ENCODE measurements at regions not wholly inside any gene's neighbourhood (a gene's known extent, or its start where the extent isn't known, plus 50 kb on each side); places are given as distances from the start of the nearest gene placed in this dataset.
"Not testable (repeated sequence)": the region's sequence is repeated elsewhere in the genome, so short reads cannot be mapped to it uniquely, and the experiment has no call there.

DNA sequence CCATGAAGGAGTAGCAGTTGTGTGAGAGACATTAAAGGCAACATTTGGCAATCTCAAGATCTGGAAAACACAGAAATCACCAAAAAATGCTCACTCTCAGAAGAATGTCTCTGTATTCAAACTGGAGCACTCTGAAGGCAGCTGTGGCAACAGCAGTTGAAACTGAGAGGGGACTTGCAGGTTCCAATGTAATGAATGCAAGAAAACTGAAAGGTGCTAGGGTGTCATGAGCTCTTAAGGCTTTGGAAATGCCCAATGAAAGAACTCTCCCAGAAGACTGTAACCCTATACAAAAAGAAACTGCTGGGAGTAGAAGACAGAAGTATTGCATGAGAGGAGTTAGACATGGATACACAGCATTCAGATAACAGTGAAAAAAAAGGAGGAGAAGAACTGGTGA, 118.2 kb upstream of the HTR2C start:
- BruUV-seq (replicated peaks) = no TSS peak
- Histone ChIP-seq H3K4me1 (replicated peaks; ENCODE audit: insufficient read depth) (no peaks in the 10 kb centered on the region), H4K20me1 (ENCODE audit: insufficient read depth) (no peaks in the 10 kb centered on the region), H3K27ac (no peak overlapping the region), H3K36me3 (ENCODE audit: low read depth) (no peaks in the 10 kb centered on the region), H3K79me2 (ENCODE audit: low read depth) (no peaks in the 10 kb centered on the region), H3K4me2 (no peak overlapping the region), H3K27me3 (ENCODE audit: insufficient read depth, low read depth) (no peaks in the 10 kb centered on the region), H3K9me3 (ENCODE audit: insufficient read depth, low read depth) (no peaks in the 10 kb centered on the region), H3F3A (ENCODE audit: insufficient read depth, low read depth) (no peaks in the 10 kb centered on the region), H2AFZ (no peak overlapping the region), H3K9me2 (ENCODE audit: insufficient read depth) (no peaks in the 10 kb centered on the region; the same call in 1 of the 2 replicates), H3K4me3 (no peak overlapping the region)
- CTCF ChIA-PET = no interaction called here
- POLR2A ChIA-PET (ENCODE audit: unreplicated experiment) = no interaction called here
- TF ChIP-seq EZH2 (IDR thresholded peaks at IDR 0.05; ENCODE audit: low read depth) = no peak
- TF ChIP-seq CTCF (conservative IDR thresholded peaks at IDR 0.05) = no peak
- intact Hi-C loops (cut with micrococcal nuclease; ENCODE audit: unreplicated experiment) = no loop called here
- DNase-seq = no peak

DNA sequence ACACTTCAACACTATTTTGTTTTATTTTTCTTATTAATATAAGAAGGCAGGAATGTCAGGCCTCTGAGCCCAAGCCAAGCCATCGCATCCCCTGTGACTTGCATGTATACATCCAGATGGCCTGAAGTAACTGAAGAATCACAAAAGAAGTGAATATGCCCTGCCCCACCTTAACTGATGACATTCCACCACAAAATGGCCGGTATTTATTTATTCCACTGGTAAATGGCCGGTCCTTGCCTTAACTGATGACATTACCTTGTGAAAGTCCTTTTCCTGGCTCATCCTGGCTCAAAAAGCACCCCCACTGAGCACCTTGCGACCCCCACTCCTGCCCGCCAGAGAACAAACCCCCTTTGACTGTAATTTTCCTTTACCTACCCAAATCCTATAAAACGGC, 111.9 kb upstream of the HTR2C start:
- H3K9me2 ChIP-seq (ENCODE audit: insufficient read depth); CTCF ChIA-PET; POLR2A ChIA-PET (ENCODE audit: unreplicated experiment); DNase-seq; H4K20me1 ChIP-seq (ENCODE audit: insufficient read depth); H3K27ac ChIP-seq; H3K4me2 ChIP-seq; H3K9me3 ChIP-seq (ENCODE audit: insufficient read depth, low read depth); BruUV-seq (replicated peaks); H3K4me3 ChIP-seq; H3K27me3 ChIP-seq (ENCODE audit: insufficient read depth, low read depth); H3F3A ChIP-seq (ENCODE audit: insufficient read depth, low read depth); H2AFZ ChIP-seq; H3K4me1 ChIP-seq (replicated peaks; ENCODE audit: insufficient read depth); intact Hi-C loops (cut with micrococcal nuclease; ENCODE audit: unreplicated experiment); H3K36me3 ChIP-seq (ENCODE audit: low read depth); H3K79me2 ChIP-seq (ENCODE audit: low read depth): not testable (repeated sequence)

- POLR2A ChIA-PET (ENCODE audit: unreplicated experiment) = interaction anchor here (0.6 kb wide), 1 partner anchor 417 kb away, joined by 5 read pairs; no protein-coding TSS in a partner anchor
- no peaks in the 10 kb centered on the region for H4K20me1 ChIP-seq (ENCODE audit: insufficient read depth)
- CTCF ChIA-PET = no interaction called here
These were observed 111.1 kb upstream of the HTR2C start for GRCh38 chrX:114472788-114473187.

More at GRCh38 chrX:114472788-114473187, 111.1 kb upstream of the HTR2C start:
- no peaks in the 10 kb centered on the region for H3K36me3 ChIP-seq (ENCODE audit: low read depth)
- intact Hi-C loops (cut with micrococcal nuclease; ENCODE audit: unreplicated experiment) = no loop called here
- no peaks in the 10 kb centered on the region for H3F3A ChIP-seq (ENCODE audit: insufficient read depth, low read depth)
- H3K79me2 ChIP-seq (ENCODE audit: low read depth) = no peaks in the 10 kb centered on the region
- H3K9me3 ChIP-seq (ENCODE audit: insufficient read depth, low read depth) = no peaks in the 10 kb centered on the region
- H3K4me2 ChIP-seq = no peak overlapping the region
- H2AFZ ChIP-seq = no peak overlapping the region
- no peaks in the 10 kb centered on the region for H3K9me2 ChIP-seq (ENCODE audit: insufficient read depth)
- TF ChIP-seq EZH2 (IDR thresholded peaks at IDR 0.05; ENCODE audit: low read depth) = no peak
- no peak for TF ChIP-seq CTCF (conservative IDR thresholded peaks at IDR 0.05)
- no peaks in the 10 kb centered on the region for H3K27me3 ChIP-seq (ENCODE audit: insufficient read depth, low read depth)
- no peaks in the 10 kb centered on the region for H3K4me1 ChIP-seq (replicated peaks; ENCODE audit: insufficient read depth)
- no peak for DNase-seq
- no peak overlapping the region for H3K27ac ChIP-seq
- H3K4me3 ChIP-seq = no peak overlapping the region
- BruUV-seq (replicated peaks) = no TSS peak

Data from PC-9 (cell line).